GM21515 (cell line): ENCODE measurements at regions not wholly inside any gene's neighbourhood (a gene's known extent, or its start where the extent isn't known, plus 50 kb on each side); places are given as distances from the start of the nearest gene placed in this dataset.
"Not testable (repeated sequence)": the region's sequence is repeated elsewhere in the genome, so short reads cannot be mapped to it uniquely, and the experiment has no call there.

Experiments
- ATAC-seq: cut with Tn5 transposase; IDR thresholded peaks from one replicate; pipeline ENCODE4 v1.9.1; 2021; ENCODE audit not compliant: unreplicated experiment

DNA sequence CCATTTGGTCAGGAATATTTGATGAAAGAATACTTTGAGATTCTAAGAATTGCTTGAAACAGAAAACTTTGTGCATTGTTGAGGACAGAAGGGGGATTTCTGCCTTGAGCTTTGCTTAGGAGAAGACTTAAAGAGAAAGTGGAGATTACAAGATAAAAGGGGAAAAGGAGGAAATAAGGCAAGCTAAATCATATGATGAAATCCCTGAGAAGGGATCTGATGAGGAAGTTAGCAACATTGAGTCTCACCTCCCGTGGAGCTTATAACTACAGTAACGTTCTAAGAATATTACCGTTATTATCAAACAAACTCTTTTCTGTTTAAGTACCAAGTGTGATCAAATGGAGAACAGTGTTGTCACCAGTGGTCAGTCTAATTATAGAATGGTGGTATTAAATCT is 414.7 kb upstream of the NAALADL2 start:
- no peak for ATAC-seq

- no peak for ATAC-seq
Measured at GRCh38 chr3:174457758-174458157, 401.4 kb upstream of the NAALADL2 start.

DNA sequence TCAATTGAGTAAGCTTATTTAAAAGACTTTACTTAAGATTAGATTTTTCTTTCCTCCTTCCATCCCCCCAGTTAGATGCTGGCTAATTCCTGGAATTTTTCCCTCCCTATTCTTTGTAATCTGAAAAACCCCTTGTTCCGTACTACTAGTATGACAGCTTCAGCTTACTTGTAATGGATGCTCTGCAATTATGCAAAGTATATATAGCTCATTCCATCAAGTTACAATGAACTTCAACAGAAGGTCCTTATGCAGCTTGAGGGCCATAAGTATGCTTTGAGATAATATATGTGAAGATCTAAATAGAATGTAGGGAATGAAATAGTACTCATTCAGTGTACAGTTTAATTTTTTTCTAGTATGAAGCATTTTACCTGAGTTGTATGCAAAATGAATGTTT is 398.3 kb upstream of the NAALADL2 start:
- ATAC-seq = no peak

GRCh38 chr3:174462916-174463315 is 396.2 kb upstream of the NAALADL2 start:
- no peak for ATAC-seq

- ATAC-seq = no peak
Measured at GRCh38 chr3:174465177-174465576, 394.0 kb upstream of the NAALADL2 start.

GRCh38 chr3:174466471-174467054 is 392.6 kb upstream of the NAALADL2 start:
- no peak for ATAC-seq

DNA sequence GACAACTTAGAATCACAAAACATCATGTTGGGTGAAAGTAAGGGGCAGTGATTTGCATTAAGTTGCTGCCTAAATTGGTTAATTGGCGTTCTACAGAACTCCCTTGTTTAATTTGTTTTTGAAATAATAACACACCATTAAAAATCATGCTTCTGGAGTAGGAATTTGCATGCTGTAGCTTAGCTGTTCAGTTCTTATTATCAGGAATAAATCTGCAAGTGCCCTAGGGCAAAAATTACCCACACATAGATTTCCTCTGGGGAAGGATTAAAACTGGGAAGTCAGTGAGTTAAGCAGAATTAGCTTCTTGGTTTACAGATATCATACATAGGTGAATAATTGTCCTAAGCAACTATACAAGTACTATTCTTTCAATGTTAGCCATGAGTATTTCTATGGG is 381.6 kb upstream of the NAALADL2 start:
- no peak for ATAC-seq

GRCh38 chr3:174480767-174481166 is 378.4 kb upstream of the NAALADL2 start:
- no peak for ATAC-seq

DNA sequence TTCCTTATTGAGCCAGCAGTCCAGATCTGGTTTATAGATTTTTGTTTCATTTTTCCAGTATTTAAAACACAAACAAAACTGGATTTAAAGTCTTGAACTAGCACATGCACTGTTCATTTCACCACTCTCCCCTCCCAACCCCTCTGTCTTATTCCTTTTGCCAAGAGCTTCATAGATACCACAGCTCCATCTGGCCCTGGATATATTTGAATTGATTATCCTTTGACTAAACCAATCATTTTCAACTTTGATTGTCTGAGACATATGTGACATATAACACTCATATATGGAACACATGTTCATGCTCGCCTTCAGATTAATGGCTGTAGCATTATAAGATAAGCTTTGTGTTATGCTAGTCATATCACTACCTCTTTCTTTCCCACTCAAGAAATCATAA is 376.6 kb upstream of the NAALADL2 start:
- ATAC-seq = no peak

- ATAC-seq = no peak
Measured at GRCh38 chr3:174483254-174483653, 375.9 kb upstream of the NAALADL2 start.

DNA sequence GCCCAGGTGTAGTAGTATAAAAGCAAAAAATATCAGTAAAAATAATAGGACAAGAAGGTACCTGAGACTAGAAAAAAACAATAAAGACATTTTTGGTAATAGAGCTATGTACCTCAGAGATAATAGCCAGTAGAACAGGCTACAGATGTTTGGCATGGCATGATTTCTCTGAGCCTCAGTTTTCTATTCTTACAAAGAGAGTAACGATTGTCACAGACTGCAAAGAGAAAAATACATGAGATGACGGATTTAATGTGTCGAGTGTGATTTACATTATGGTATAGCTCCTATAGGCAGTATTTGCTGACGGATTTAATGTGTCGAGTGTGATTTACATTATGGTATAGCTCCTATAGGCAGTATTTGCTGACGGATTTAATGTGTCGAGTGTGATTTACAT is 375.3 kb upstream of the NAALADL2 start:
- ATAC-seq = not testable (repeated sequence)

DNA sequence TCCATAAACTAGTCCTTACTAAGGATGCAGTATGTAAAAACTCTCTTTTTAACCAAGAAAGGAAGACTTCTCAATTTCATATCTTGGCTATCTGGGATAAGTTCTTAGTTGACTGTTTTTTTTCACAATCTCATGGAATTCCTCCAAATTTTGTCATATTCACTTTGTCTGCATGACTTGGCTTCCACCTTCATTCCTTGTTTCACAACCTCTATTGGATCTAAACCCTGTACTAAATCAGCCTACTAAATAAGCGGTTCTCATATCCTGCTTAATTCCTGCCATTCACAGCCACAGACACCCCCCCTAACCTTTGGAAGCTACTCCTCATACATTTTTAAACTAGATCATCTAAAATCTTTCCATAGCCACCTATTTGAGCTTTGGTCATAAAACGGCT is 370.6 kb upstream of the NAALADL2 start:
- ATAC-seq = no peak

DNA sequence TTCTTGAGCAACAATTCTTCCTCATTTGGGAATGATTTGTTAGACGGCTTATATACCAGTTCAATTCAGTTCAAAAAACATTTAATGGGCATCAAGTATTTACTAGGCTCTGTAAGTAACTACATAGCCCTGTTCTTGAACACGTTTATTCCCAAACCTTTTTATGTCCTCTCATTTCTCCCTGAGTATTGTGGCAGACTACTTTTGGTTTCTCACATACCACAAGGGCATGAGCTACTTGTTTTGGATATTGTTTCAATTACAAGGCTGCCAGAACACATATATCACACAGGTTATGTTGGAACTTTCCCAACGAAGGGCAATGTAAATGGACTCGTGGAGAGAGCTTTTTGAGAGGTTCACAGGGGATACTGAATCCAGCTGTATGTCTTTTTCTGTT is 363.8 kb upstream of the NAALADL2 start:
- no peak for ATAC-seq

DNA sequence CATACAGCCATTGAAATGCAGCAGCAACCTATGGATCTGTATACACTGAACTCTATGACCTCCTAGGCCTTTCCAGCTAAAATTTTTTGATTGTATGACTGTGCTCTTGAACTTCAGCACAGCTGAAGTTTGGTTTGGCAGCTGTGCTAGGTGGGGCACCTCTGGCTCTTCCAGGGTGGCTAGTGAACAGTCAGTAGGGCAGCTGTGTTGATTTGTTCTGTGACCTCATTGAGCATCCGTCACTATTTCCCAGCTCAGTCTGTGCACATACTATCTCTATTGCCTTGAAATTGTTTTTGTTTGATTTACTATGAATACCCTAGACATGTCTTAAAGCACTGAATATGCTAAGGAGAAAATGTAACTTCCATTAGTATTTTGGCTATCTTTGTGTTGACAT is 363.2 kb upstream of the NAALADL2 start:
- ATAC-seq = no peak

DNA sequence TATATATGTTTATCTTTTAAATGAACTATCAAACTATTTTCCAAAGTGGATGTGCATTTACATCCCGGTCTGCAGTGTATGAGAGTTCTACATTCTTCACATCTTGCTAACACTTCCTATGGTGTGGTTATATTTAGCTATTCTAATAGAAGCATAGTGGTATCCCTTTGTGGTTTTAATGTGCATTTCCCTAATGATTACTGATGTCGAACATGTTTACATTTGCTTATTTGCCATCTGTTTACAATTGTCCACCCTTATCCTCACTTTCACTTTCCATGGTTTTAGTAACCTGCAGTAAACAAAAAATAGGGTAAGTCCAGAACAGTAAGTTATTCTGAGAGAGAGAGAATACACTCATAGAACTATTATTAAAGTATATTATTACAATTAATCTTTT is 360.5 kb upstream of the NAALADL2 start:
- no peak for ATAC-seq

- ATAC-seq = no peak
Measured at GRCh38 chr3:174505266-174505665, 353.9 kb upstream of the NAALADL2 start.

DNA sequence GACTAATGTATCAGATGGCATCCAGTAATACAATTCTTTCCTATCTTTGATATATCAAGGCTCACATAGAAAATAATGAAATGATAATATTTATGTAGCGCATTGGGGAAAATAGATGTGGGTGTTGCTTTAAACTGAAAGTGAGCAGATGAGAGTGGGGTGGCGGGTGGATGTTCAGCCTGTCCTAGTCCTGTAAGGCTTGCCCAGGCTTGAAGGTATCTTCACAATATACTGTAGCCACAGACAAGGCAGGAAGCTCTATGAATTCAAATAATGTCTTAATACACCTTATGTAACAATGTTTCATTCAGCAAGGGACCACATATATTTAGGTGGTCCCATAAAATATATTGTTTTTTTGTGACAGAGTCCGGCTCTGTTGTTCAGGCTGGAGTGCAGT is 334.9 kb upstream of the NAALADL2 start:
- no peak for ATAC-seq

GRCh38 chr3:174529298-174529697 is 329.8 kb upstream of the NAALADL2 start:
- ATAC-seq = no peak

DNA sequence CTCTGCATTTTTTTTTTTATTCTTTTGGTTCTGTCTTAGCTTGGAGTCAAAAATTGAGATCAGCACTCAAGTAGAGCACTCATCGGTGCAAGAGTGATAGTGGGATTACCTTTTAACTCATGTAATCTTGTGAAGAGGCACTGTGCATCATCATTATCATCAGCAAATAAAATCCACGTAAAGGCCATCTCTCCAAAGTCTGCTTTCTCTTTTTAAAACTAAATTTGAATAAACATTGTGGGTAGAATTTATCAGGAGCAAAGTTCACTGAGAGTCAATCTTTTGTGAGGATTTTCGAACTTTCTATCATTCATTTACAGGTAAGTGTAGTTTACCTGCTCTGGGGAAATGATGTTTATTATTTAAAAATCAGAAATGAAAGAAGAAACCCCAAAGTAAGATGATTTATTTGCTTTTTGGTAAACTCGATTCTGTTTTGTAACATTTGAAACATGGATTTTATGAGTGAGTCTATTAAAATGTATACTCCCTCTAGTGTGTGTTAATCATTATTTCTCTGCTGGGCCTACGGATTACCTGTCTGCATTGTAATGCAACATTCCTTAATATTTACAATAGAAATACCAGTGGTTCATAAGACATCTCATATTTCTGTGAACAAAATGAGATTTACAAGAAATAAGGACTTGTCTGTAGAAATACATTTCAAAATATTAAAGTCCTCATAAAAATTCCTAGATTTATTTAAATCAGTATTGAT is 327.7 kb upstream of the NAALADL2 start:
- ATAC-seq = no peak

GRCh38 chr3:174532216-174532615 is 326.9 kb upstream of the NAALADL2 start:
- ATAC-seq = no peak

DNA sequence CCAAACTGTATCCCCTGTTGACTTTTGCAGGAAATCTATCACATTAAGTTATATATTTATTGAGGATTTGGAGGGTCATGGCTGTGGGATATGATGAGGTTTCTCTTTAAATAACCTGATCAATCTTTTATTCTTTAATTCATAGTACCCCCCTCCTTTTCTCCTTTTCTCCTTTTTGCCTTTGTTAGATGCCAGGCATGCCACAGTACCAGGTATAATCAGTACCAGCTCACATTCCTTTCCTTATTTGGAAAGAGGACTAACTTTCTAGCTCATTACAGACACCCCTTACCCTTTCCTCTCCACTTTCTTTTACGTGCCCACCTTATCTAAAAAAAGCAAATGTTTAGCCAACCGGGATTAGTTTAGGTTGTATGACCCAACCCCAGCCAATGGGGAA is 326.4 kb upstream of the NAALADL2 start:
- no peak for ATAC-seq

- ATAC-seq = no peak
Measured at GRCh38 chr3:174533286-174533685, 325.8 kb upstream of the NAALADL2 start.

DNA sequence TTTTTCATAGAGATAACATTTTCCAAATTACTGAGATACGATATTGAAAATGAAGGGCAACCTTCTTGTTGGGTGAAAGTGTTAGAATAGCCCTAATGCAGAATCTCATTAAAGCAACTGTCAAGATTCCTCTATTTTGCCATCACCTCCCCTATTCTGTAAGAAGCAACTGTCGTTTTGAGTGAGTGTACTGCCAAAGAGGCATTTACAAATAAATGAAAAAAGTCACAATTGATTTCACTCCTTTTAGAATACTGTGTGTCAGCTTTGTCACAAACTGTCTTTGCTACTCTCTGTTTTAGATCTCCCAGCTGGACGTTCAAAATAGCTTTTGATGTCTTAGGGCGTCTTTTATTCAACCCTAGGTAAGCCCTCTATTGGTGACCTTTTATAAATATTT is 322.8 kb upstream of the NAALADL2 start:
- no peak for ATAC-seq
